ENCODE measurements at regions not wholly inside any gene's neighbourhood (a gene's known extent, or its start where the extent isn't known, plus 50 kb on each side); places are given as distances from the start of the nearest gene placed in this dataset.

DNA sequence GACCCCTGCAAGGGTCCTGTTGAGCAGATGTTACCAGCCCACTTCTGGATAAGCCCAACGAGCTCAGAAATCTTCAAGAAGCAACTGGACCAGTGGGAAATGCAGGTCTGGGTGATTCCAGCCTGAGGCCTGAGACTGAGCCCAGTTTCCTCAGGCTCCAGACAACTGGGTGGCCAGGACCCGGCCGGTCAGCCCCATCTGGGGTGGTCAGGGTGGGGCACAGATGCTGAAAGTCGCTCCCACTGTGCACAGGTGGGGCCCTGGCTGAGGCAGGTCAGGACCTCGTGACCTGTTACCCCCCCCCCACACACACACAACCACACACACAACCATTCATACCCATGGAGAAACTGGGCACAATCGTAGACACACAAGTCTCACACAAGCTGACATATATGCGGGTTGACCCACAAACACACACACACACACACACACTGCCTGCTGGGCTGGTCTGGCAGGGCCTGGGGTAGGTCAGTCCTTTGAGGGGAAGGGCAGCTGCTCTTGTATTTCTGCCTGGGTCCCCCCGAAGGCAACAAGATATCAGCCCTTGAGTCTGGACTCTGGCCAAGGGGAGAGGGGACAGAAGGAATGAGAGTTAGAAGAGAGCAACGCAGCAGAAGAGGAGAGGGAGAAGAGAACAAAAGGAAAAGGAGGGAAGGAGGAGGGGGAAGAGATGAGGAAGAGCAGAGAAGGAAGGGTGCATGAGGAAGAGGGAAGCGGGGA, 99.0 kb upstream of the CDH5 start:
- TF ChIP-seq EP300 (IDR thresholded peaks at IDR 0.05; ENCODE audit: borderline replicate concordance), result no peak
- no peak for TF ChIP-seq CEBPB (IDR thresholded peaks at IDR 0.05)

DNA sequence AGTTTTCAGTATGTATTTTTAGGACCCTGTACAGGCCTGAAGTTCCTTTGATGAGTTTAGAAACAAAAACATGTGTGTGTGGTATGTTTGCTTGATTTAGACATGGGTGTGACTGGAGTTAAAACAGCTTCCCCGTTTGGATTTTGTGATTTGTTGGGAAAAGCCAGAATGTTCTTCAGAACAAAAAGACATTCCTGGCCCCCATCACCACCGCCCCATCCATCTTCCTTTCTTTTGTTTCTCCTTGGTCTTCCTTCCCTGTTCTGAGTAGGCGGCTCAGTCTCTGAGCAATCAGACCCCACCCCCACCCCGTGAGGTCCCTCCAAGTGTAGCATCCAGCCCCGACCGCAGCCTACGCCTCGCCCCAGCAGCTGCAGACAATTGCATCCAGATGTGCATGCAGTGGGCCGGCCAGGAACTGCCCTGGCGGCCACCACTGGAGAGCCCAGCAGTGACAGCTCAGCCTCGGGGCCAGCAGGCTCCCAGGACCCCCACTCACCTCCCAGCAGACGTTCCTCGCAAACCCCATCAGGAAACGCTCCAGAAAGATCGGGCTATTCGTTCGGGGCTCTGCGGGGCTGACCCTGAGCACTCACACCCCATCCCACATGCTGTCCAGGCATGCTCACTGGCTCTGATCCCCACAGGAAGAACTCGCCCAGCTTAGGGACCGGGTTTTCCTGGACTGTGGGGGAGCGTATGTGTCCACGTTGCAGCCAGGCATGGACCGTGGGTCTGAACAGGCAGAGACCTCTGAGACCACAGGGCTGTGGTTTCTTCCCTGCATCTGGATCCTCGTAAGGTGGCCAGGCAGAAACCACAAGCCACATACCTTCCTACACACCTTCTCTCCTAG, 99.8 kb upstream of the CDH5 start:
- TF ChIP-seq CREB1 (IDR thresholded peaks at IDR 0.05; ENCODE audit: low read depth), result no peak
- TF ChIP-seq, protein P1, sequence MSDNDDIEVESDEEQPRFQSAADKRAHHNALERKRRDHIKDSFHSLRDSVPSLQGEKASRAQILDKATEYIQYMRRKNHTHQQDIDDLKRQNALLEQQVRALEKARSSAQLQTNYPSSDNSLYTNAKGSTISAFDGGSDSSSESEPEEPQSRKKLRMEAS (IDR thresholded peaks at IDR 0.05), result no peak
- no peak for TF ChIP-seq TCF12 (IDR thresholded peaks at IDR 0.05; ENCODE audit: low read depth)
- TF ChIP-seq ZBTB7A (IDR thresholded peaks at IDR 0.05; ENCODE audit: low read depth), result no peak
- no peak for TF ChIP-seq YY1 (IDR thresholded peaks at IDR 0.05; ENCODE audit: low read depth)
- no peak for TF ChIP-seq EP300 (IDR thresholded peaks at IDR 0.05; ENCODE audit: borderline replicate concordance)
- TF ChIP-seq NFIC (IDR thresholded peaks at IDR 0.05), result no peak

DNA sequence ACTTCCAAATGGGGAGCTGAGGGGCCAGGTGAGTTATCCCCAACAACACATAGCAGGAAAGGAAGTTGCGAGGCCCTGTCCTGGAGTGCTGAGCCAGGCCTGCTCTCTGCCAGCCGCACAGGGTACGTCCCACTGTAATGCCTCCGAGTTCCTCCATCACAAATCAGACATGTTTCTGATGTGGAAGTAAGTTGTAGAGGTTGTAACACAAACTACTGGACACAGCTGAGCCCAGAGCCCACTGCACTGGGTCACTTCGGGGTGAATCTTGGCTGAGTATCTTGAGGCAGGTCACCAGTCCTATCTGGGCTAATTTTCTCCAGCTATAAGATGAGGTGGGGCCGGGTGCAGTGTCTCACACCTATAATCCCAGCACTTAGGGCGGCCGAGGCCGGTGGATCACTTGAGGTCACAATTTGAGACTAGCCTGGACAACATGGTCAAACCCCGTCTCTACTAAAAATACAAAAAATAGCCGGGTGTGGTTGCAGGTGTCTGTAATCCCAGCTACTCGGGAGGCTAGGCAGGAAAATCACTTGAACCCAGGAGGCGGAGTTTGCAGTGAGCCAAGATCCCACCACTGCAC, 100.8 kb upstream of the CDH5 start:
- TF ChIP-seq TAF1 (IDR thresholded peaks at IDR 0.05; ENCODE audit: low read depth), result no peak
- TF ChIP-seq FOXM1 (IDR thresholded peaks at IDR 0.05; ENCODE audit: borderline replicate concordance, low read depth), result no peak
- no peak for TF ChIP-seq CEBPB (IDR thresholded peaks at IDR 0.05)
- TF ChIP-seq EP300 (IDR thresholded peaks at IDR 0.05; ENCODE audit: borderline replicate concordance), result no peak
- TF ChIP-seq, protein P2, sequence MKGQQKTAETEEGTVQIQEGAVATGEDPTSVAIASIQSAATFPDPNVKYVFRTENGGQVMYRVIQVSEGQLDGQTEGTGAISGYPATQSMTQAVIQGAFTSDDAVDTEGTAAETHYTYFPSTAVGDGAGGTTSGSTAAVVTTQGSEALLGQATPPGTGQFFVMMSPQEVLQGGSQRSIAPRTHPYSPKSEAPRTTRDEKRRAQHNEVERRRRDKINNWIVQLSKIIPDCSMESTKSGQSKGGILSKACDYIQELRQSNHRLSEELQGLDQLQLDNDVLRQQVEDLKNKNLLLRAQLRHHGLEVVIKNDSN (IDR thresholded peaks at IDR 0.05), result no peak
- TF ChIP-seq EGR1 (IDR thresholded peaks at IDR 0.05), result no peak
- TF ChIP-seq RAD21 (IDR thresholded peaks at IDR 0.05; ENCODE audit: low read depth), result no peak
- no peak for TF ChIP-seq NFIC (IDR thresholded peaks at IDR 0.05)
- TF ChIP-seq CREB1 (IDR thresholded peaks at IDR 0.05; ENCODE audit: low read depth), result no peak
- no peak for TF ChIP-seq YY1 (IDR thresholded peaks at IDR 0.05; ENCODE audit: low read depth)
- no peak for TF ChIP-seq ZBTB7A (IDR thresholded peaks at IDR 0.05; ENCODE audit: low read depth)
- TF ChIP-seq, protein P3, sequence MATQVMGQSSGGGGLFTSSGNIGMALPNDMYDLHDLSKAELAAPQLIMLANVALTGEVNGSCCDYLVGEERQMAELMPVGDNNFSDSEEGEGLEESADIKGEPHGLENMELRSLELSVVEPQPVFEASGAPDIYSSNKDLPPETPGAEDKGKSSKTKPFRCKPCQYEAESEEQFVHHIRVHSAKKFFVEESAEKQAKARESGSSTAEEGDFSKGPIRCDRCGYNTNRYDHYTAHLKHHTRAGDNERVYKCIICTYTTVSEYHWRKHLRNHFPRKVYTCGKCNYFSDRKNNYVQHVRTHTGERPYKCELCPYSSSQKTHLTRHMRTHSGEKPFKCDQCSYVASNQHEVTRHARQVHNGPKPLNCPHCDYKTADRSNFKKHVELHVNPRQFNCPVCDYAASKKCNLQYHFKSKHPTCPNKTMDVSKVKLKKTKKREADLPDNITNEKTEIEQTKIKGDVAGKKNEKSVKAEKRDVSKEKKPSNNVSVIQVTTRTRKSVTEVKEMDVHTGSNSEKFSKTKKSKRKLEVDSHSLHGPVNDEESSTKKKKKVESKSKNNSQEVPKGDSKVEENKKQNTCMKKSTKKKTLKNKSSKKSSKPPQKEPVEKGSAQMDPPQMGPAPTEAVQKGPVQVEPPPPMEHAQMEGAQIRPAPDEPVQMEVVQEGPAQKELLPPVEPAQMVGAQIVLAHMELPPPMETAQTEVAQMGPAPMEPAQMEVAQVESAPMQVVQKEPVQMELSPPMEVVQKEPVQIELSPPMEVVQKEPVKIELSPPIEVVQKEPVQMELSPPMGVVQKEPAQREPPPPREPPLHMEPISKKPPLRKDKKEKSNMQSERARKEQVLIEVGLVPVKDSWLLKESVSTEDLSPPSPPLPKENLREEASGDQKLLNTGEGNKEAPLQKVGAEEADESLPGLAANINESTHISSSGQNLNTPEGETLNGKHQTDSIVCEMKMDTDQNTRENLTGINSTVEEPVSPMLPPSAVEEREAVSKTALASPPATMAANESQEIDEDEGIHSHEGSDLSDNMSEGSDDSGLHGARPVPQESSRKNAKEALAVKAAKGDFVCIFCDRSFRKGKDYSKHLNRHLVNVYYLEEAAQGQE (IDR thresholded peaks at IDR 0.05; ENCODE audit: low read depth), result no peak
- TF ChIP-seq, protein P1 (IDR thresholded peaks at IDR 0.05), result no peak
- TF ChIP-seq TCF12 (IDR thresholded peaks at IDR 0.05; ENCODE audit: low read depth), result no peak
- no peak for TF ChIP-seq TEAD4 (IDR thresholded peaks at IDR 0.05)

DNA sequence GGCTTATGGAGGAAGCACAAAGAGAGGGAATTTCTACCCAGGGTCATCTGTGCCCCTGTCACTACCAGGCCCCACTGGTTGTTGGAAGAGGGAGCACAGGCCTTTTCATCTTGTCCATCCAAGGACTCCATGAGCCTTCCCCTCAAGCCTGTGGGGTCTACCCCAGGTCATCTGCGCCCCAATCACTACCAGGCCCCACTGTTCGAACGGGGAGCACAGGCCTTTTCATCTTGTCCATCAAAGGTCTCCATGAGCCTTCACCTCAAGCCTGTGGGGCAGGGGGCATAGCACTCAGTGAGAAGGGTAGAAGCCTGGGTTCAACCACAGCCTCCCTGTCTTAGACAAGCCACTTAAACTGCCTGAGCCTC, 101.5 kb upstream of the CDH5 start:
- TF ChIP-seq FOXM1 (IDR thresholded peaks at IDR 0.05; ENCODE audit: borderline replicate concordance, low read depth) (no peak), NFIC (IDR thresholded peaks at IDR 0.05) (no peak), RAD21 (IDR thresholded peaks at IDR 0.05; ENCODE audit: low read depth) (no peak), TEAD4 (IDR thresholded peaks at IDR 0.05) (no peak), TCF12 (IDR thresholded peaks at IDR 0.05; ENCODE audit: low read depth) (no peak), YY1 (IDR thresholded peaks at IDR 0.05; ENCODE audit: low read depth) (no peak), EP300 (IDR thresholded peaks at IDR 0.05; ENCODE audit: borderline replicate concordance) (no peak), CEBPB (IDR thresholded peaks at IDR 0.05) (no peak)
- TF ChIP-seq, protein P3 (IDR thresholded peaks at IDR 0.05; ENCODE audit: low read depth), result no peak
- TF ChIP-seq, protein P1 (IDR thresholded peaks at IDR 0.05), result no peak

DNA sequence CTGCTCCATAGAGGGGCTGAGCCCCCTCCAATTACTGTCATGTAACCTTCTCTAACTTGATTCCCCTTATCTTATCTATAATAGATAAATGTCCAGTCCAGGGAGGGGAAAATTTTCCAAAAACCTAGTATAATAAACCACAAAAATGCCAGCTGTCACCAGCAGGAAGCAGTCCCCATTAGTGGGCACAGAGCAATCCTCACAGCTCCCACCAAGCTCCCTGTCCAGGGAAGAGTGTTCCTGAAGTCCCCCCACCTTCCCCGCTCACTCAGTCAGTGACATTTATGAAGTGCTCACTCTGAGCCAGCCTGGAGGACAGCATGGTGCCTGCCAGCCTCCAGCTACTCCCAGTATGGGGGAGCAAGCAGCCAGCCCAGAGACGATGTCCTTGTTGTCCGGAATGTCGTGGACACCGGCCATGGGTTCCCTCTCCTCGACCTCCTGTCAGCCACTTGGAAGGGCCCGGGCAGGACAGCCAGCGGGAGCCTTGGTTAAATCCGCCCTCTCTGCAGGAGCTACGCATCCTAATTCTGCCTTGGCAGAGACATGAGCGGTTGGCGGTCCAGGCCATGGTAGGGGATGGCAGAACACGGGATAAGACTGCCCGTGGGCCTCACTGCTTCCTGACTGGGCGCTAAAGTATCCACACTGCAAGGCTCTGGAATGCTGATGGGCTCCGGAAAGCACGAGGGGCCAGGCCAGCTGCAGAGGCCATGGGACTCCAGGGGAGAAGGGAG, 102.0 kb upstream of the CDH5 start:
- TF ChIP-seq CEBPB (IDR thresholded peaks at IDR 0.05) (no peak), TEAD4 (IDR thresholded peaks at IDR 0.05) (no peak)
- TF ChIP-seq, protein P3 (IDR thresholded peaks at IDR 0.05; ENCODE audit: low read depth), result no peak

All from Ishikawa (cell line).